ENCODE measurements at regions not wholly inside any gene's neighbourhood (a gene's known extent, or its start where the extent isn't known, plus 50 kb on each side); places are given as distances from the start of the nearest gene placed in this dataset.

GRCh38 chr3:168653255-168653654, 557.5 kb upstream of the GOLIM4 start:
- DNase-seq (ENCODE audit: low read depth in 2 of 2) = no peak

GRCh38 chr3:168648321-168648720, 552.6 kb upstream of the GOLIM4 start:
- no peak for DNase-seq (ENCODE audit: low read depth in 2 of 2)

- DNase-seq (ENCODE audit: low read depth in 2 of 2) = no peak
Measured at GRCh38 chr3:168647582-168647981, 551.9 kb upstream of the GOLIM4 start.

GRCh38 chr3:168645180-168645579, 549.5 kb upstream of the GOLIM4 start:
- DNase-seq (ENCODE audit: low read depth in 2 of 2) = no peak

- DNase-seq (ENCODE audit: low read depth in 2 of 2) = no peak
Measured at GRCh38 chr3:168628549-168628948, 532.8 kb upstream of the GOLIM4 start.

GRCh38 chr3:168625477-168625876, 529.8 kb upstream of the GOLIM4 start:
- DNase-seq (ENCODE audit: low read depth in 2 of 2) = no peak

- no peak for DNase-seq (ENCODE audit: low read depth in 2 of 2)
Measured at GRCh38 chr3:168624892-168625448, 529.2 kb upstream of the GOLIM4 start.

GRCh38 chr3:168624195-168624594, 528.5 kb upstream of the GOLIM4 start:
- DNase-seq (ENCODE audit: low read depth in 2 of 2) = no peak

- DNase-seq (ENCODE audit: low read depth in 2 of 2) = no peak
Measured at GRCh38 chr3:168622795-168623194, 527.1 kb upstream of the GOLIM4 start.

- no peak for DNase-seq (ENCODE audit: low read depth in 2 of 2)
Measured at GRCh38 chr3:168620854-168621253, 525.1 kb upstream of the GOLIM4 start.

GRCh38 chr3:168618827-168619470, 523.2 kb upstream of the GOLIM4 start:
- DNase-seq (ENCODE audit: low read depth in 2 of 2) = no peak

- DNase-seq (ENCODE audit: low read depth in 2 of 2) = no peak
Measured at GRCh38 chr3:168617658-168618057, 521.9 kb upstream of the GOLIM4 start.

GRCh38 chr3:168616915-168617314, 521.2 kb upstream of the GOLIM4 start:
- no peak for DNase-seq (ENCODE audit: low read depth in 2 of 2)

- DNase-seq (ENCODE audit: low read depth in 2 of 2) = no peak
Measured at GRCh38 chr3:168615493-168616020, 519.8 kb upstream of the GOLIM4 start.

GRCh38 chr3:168613151-168613550, 517.4 kb upstream of the GOLIM4 start:
- DNase-seq (ENCODE audit: low read depth in 2 of 2) = no peak

- no peak for DNase-seq (ENCODE audit: low read depth in 2 of 2)
Measured at GRCh38 chr3:168612671-168613070, 516.9 kb upstream of the GOLIM4 start.

- no peak for DNase-seq (ENCODE audit: low read depth in 2 of 2)
Measured at GRCh38 chr3:168611826-168612225, 516.1 kb upstream of the GOLIM4 start.

GRCh38 chr3:168608926-168609325, 513.2 kb upstream of the GOLIM4 start:
- no peak for DNase-seq (ENCODE audit: low read depth in 2 of 2)

- DNase-seq (ENCODE audit: low read depth in 2 of 2) = no peak
Measured at GRCh38 chr3:168604767-168605166, 509.0 kb upstream of the GOLIM4 start.

- DNase-seq (ENCODE audit: low read depth in 2 of 2) = no peak
Measured at GRCh38 chr3:168598250-168598649, 502.5 kb upstream of the GOLIM4 start.

- DNase-seq (ENCODE audit: low read depth in 2 of 2) = no peak
Measured at GRCh38 chr3:168596175-168596823, 500.6 kb upstream of the GOLIM4 start.

- DNase-seq (ENCODE audit: low read depth in 2 of 2) = no peak
Measured at GRCh38 chr3:168591587-168591986, 495.9 kb upstream of the GOLIM4 start.

- no peak for DNase-seq (ENCODE audit: low read depth in 2 of 2)
Measured at GRCh38 chr3:168589376-168589775, 493.7 kb upstream of the GOLIM4 start.

All from fibroblast of skin of left biceps (primary cell).